SK-N-SH treated with all-trans-retinoic acid at 6 μM for 48 hours (cell line): ENCODE measurements at regions not wholly inside any gene's neighbourhood (a gene's known extent, or its start where the extent isn't known, plus 50 kb on each side); places are given as distances from the start of the nearest gene placed in this dataset.

Experiments
- ATAC-seq: fragments of 200-7000 bp; cut with Tn5 transposase; 3 replicates; pipeline ENCODE4 v1.9.1; 2020; ENCODE audit warnings: mild to moderate bottlenecking, moderate library complexity
- BACH2 ChIP-seq: fragments of 250-450 bp; sonication (Bioruptor Pico); IDR thresholded peaks from 2 replicates; pipeline ENCODE4 v1.9.0; 2021; ENCODE audit warnings: mild to moderate bottlenecking, borderline replicate concordance
- CREB5 ChIP-seq: fragments of 250-450 bp; sonication (Bioruptor Pico); IDR thresholded peaks from 2 replicates; pipeline ENCODE4 v1.5.1; 2020; ENCODE audit warnings: low read depth, mild to moderate bottlenecking, moderate library complexity
- CSDC2 ChIP-seq: fragments of 250-450 bp; sonication (Bioruptor Pico); IDR thresholded peaks from 2 replicates; pipeline ENCODE4 v1.5.0; 2020; ENCODE audit warnings: mild to moderate bottlenecking, moderate library complexity
- ESRRG ChIP-seq: fragments of 250-450 bp; sonication (Bioruptor Pico); IDR thresholded peaks from 2 replicates; pipeline ENCODE4 v1.6.1; 2021; ENCODE audit warnings: mild to moderate bottlenecking
- GLIS3 ChIP-seq: fragments of 250-450 bp; sonication (Bioruptor Pico); IDR thresholded peaks from 2 replicates; pipeline ENCODE4 v1.5.0; 2020; ENCODE audit warnings: mild to moderate bottlenecking, moderate library complexity
- ISL1 ChIP-seq: fragments of 250-450 bp; sonication (Bioruptor Pico); IDR thresholded peaks from 2 replicates; pipeline ENCODE4 v2.1.2; 2022; ENCODE audit warnings: mild to moderate bottlenecking, moderate library complexity
- OSR1 ChIP-seq: fragments of 250-450 bp; sonication (Bioruptor Pico); IDR thresholded peaks from 2 replicates; pipeline ENCODE4 v1.8.0; 2022; ENCODE audit warnings: moderate library complexity, mild to moderate bottlenecking, inconsistent platforms
- PPARA ChIP-seq: fragments of 250-450 bp; sonication (Bioruptor Pico); IDR thresholded peaks from 2 replicates; pipeline ENCODE4 v1.5.0; 2020; ENCODE audit warnings: mild to moderate bottlenecking, borderline replicate concordance
- RARB ChIP-seq: fragments of 250-450 bp; sonication (Bioruptor Pico); IDR thresholded peaks from 2 replicates; pipeline ENCODE4 v1.8.0; 2021; ENCODE audit warnings: mild to moderate bottlenecking, moderate library complexity
- TCF4 ChIP-seq: fragments of 250-450 bp; sonication (Bioruptor Pico); IDR thresholded peaks from 2 replicates; pipeline ENCODE4 v1.8.0; 2021; ENCODE audit warnings: mild to moderate bottlenecking, moderate library complexity, borderline replicate concordance
- TOX ChIP-seq: fragments of 250-450 bp; sonication (Bioruptor Pico); IDR thresholded peaks from 2 replicates; pipeline ENCODE4 v1.8.0; 2021; ENCODE audit warnings: mild to moderate bottlenecking, moderate library complexity, borderline replicate concordance
- ZC3H10 ChIP-seq: fragments of 250-450 bp; sonication (Bioruptor Pico); IDR thresholded peaks from 2 replicates; pipeline ENCODE4 v1.5.1; 2021; ENCODE audit warnings: mild to moderate bottlenecking, moderate library complexity
- ZFP30 ChIP-seq: fragments of 450-650 bp; formaldehyde crosslinking; IDR thresholded peaks from 2 replicates; pipeline ENCODE4 v1.5.0; 2022; ENCODE audit warnings: mild to moderate bottlenecking, moderate library complexity
- ZNF70 ChIP-seq: fragments of 450-650 bp; formaldehyde crosslinking; IDR thresholded peaks from 2 replicates; pipeline ENCODE4 v1.5.0; 2020; ENCODE audit warnings: mild to moderate bottlenecking, moderate library complexity
- ZNF8 ChIP-seq: fragments of 450-650 bp; formaldehyde crosslinking; IDR thresholded peaks from 2 replicates; pipeline ENCODE4 v1.5.0; 2020; ENCODE audit warnings: mild to moderate bottlenecking, moderate library complexity
- TF ChIP-seq, protein P1 (sequence below): fragments of 250-450 bp; sonication (Bioruptor Pico); IDR thresholded peaks from 2 replicates; pipeline ENCODE4 v1.8.0; 2021; ENCODE audit warnings: low read depth, mild to moderate bottlenecking, moderate library complexity, borderline replicate concordance
- TF ChIP-seq, protein P2 (sequence below): fragments of 250-450 bp; sonication (Bioruptor Pico); IDR thresholded peaks from 2 replicates; pipeline ENCODE4 v1.5.1; 2021; ENCODE audit warnings: mild to moderate bottlenecking, moderate library complexity
- TF ChIP-seq, protein P3 (sequence below): fragments of 250-450 bp; sonication (Bioruptor Pico); IDR thresholded peaks from 2 replicates; pipeline ENCODE4 v1.8.0; 2020; ENCODE audit warnings: mild to moderate bottlenecking, moderate library complexity, borderline replicate concordance

GRCh38 chr6:166106076-166106686 is 61.5 kb downstream of the TBXT start:
- TF ChIP-seq ZNF8 (CRISPR knock-in tag) (no peak), ZNF70 (CRISPR knock-in tag) (peak; percentile 57; the same call in 1 of the 2 replicates)
- ATAC-seq: 0 out of 3 replicates have a peak, but pooled peaks have one; percentile 25

DNA sequence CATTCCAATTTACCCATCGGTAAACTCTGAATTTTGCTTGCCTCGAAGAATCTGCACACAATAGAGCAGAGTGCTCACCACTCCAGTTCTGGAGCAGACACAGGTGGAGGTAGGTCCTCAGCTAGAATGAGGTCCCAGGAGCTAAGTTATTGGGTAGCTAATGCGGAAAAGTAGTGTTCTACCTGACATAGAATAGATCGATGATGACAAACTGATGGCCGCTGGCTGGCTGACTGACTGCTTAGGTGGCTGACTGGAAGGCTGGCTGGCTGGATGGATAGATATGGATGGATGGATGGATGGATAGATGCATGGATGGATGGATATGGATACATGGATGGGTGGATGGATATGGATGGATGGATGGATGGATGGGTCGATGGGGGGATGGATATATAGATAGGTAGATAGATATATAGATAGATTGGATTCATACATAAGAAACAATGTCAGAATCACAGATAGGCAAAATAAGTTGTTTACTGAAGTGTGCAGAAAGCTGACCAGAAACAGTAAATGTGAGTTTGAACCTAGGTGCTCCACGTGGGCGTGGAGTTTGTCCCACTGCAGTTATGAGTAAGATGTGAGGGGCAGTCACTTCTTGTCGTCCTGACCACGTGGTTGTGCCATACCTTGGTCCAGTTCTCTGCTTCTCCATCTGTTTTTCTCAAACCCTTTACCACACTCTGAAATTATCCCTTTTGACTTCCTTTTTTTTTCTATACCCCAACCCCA is 62.1 kb downstream of the TBXT start:
- ATAC-seq: no peak
- no peak for TF ChIP-seq TOX (CRISPR knock-in tag)
- TF ChIP-seq CREB5 (CRISPR knock-in tag): no peak
- TF ChIP-seq TCF4 (CRISPR knock-in tag): no peak
- TF ChIP-seq CSDC2 (CRISPR knock-in tag): no peak
- TF ChIP-seq, protein P1, sequence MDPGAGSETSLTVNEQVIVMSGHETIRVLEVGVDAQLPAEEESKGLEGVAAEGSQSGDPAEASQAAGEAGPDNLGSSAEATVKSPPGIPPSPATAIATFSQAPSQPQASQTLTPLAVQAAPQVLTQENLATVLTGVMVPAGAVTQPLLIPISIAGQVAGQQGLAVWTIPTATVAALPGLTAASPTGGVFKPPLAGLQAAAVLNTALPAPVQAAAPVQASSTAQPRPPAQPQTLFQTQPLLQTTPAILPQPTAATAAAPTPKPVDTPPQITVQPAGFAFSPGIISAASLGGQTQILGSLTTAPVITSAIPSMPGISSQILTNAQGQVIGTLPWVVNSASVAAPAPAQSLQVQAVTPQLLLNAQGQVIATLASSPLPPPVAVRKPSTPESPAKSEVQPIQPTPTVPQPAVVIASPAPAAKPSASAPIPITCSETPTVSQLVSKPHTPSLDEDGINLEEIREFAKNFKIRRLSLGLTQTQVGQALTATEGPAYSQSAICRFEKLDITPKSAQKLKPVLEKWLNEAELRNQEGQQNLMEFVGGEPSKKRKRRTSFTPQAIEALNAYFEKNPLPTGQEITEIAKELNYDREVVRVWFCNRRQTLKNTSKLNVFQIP: no peak
- TF ChIP-seq ZFP30 (CRISPR knock-in tag): no peak
- no peak for TF ChIP-seq GLIS3 (CRISPR knock-in tag)
- TF ChIP-seq ISL1 (CRISPR knock-in tag): no peak
- no peak for TF ChIP-seq BACH2 (CRISPR knock-in tag)
- TF ChIP-seq ZNF70 (CRISPR knock-in tag): no peak
- TF ChIP-seq, protein P2, sequence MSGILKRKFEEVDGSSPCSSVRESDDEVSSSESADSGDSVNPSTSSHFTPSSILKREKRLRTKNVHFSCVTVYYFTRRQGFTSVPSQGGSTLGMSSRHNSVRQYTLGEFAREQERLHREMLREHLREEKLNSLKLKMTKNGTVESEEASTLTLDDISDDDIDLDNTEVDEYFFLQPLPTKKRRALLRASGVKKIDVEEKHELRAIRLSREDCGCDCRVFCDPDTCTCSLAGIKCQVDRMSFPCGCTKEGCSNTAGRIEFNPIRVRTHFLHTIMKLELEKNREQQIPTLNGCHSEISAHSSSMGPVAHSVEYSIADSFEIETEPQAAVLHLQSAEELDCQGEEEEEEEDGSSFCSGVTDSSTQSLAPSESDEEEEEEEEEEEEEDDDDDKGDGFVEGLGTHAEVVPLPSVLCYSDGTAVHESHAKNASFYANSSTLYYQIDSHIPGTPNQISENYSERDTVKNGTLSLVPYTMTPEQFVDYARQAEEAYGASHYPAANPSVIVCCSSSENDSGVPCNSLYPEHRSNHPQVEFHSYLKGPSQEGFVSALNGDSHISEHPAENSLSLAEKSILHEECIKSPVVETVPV (CRISPR knock-in tag): no peak

DNA sequence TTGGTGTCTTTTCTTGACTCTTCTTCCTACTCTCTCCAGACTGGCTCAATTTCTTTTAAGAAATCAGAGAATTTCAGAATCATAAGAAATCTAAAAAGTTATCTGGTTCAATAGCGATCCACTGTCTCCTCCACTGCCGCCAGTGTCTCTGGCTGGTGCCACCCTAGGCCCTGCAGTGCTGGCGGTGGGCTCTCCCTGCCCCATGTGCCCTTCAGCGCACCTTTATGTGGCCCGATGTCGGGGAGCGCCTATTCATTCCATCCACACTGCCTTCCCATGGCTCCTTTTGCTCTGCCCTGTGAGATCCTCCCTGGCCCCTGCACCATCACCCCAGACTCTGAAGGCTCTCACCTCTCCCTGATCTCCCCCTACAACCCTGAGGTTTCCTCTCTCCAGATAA is 62.8 kb downstream of the TBXT start:
- no peak for ATAC-seq
- TF ChIP-seq, protein P1: no peak
- TF ChIP-seq CREB5 (CRISPR knock-in tag) (no peak), ZNF8 (CRISPR knock-in tag) (no peak), CSDC2 (CRISPR knock-in tag) (no peak), RARB (CRISPR knock-in tag) (no peak), PPARA (CRISPR knock-in tag) (no peak), ESRRG (CRISPR knock-in tag) (no peak), OSR1 (CRISPR knock-in tag) (no peak), BACH2 (CRISPR knock-in tag) (no peak), ZC3H10 (CRISPR knock-in tag) (no peak), GLIS3 (CRISPR knock-in tag) (no peak)
- TF ChIP-seq, protein P3, sequence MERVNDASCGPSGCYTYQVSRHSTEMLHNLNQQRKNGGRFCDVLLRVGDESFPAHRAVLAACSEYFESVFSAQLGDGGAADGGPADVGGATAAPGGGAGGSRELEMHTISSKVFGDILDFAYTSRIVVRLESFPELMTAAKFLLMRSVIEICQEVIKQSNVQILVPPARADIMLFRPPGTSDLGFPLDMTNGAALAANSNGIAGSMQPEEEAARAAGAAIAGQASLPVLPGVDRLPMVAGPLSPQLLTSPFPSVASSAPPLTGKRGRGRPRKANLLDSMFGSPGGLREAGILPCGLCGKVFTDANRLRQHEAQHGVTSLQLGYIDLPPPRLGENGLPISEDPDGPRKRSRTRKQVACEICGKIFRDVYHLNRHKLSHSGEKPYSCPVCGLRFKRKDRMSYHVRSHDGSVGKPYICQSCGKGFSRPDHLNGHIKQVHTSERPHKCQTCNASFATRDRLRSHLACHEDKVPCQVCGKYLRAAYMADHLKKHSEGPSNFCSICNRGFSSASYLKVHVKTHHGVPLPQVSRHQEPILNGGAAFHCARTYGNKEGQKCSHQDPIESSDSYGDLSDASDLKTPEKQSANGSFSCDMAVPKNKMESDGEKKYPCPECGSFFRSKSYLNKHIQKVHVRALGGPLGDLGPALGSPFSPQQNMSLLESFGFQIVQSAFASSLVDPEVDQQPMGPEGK (CRISPR knock-in tag): no peak
- TF ChIP-seq, all 23 proteins: peak for 0
